Mesendoderm (in vitro differentiated cells): ENCODE measurements at regions not wholly inside any gene's neighbourhood (a gene's known extent, or its start where the extent isn't known, plus 50 kb on each side); places are given as distances from the start of the nearest gene placed in this dataset.

Experiments used
- DNase-seq: peaks from one replicate; pipeline ENCODE4 v3.0.0; 2013
- H2AK5ac ChIP-seq: 2 replicates; pipeline ENCODE4 v1.6.1; 2013; ENCODE audit warnings: low read length, inconsistent platforms
- H2BK120ac ChIP-seq: 2 replicates; pipeline ENCODE4 v1.6.1; 2013; ENCODE audit warnings: low read depth, mild to moderate bottlenecking, low read length, moderate library complexity, mixed read lengths
- H2BK15ac ChIP-seq: replicated peaks from 2 replicates; pipeline ENCODE4 v1.6.1; 2013; ENCODE audit warnings: low read depth, mild to moderate bottlenecking, moderate library complexity
- H2BK5ac ChIP-seq: 2 replicates; pipeline ENCODE4 v1.6.1; 2013; ENCODE audit warnings: low read length, inconsistent platforms
- H3K18ac ChIP-seq: 2 replicates; pipeline ENCODE4 v1.6.1; 2013; ENCODE audit warnings: mild to moderate bottlenecking, low read length, mixed read lengths
- H3K23ac ChIP-seq: one replicate; pipeline ENCODE4 v1.6.1; 2013; ENCODE audit warnings: low read length
- H3K27ac ChIP-seq: 2 replicates; pipeline ENCODE4 v1.5.1; 2013; ENCODE audit warnings: low read depth, mild to moderate bottlenecking, inconsistent platforms, low read length, moderate library complexity
- H3K27me3 ChIP-seq: 2 replicates; pipeline ENCODE4 v1.6.1; 2013; ENCODE audit warnings: low read length, control low read depth, mild to moderate bottlenecking, inconsistent platforms; ENCODE audit not compliant: insufficient read depth, poor library complexity
- H3K36me3 ChIP-seq: 2 replicates; pipeline ENCODE4 v1.6.1; 2013; ENCODE audit warnings: low read length, inconsistent platforms; ENCODE audit not compliant: control insufficient read depth, insufficient read depth
- H3K4ac ChIP-seq: one replicate; pipeline ENCODE4 v1.6.1; 2013; ENCODE audit warnings: low read depth, mild to moderate bottlenecking, low read length, moderate library complexity
- H3K4me1 ChIP-seq: 2 replicates; pipeline ENCODE4 v1.6.1; 2013; ENCODE audit warnings: low read depth, low read length, inconsistent platforms; ENCODE audit not compliant: control insufficient read depth
- H3K4me2 ChIP-seq: 2 replicates; pipeline ENCODE4 v1.6.1; 2013; ENCODE audit warnings: low read length
- H3K4me3 ChIP-seq: 2 replicates; pipeline ENCODE4 v1.5.1; 2013; ENCODE audit warnings: mild to moderate bottlenecking, low read length
- H3K56ac ChIP-seq: one replicate; pipeline ENCODE4 v1.6.1; 2013; ENCODE audit warnings: low read length
- H3K79me1 ChIP-seq: 2 replicates; pipeline ENCODE4 v1.6.1; 2013; ENCODE audit warnings: low read length, inconsistent platforms
- H3K79me2 ChIP-seq: 2 replicates; pipeline ENCODE4 v1.6.1; 2013; ENCODE audit warnings: mild to moderate bottlenecking, low read length; ENCODE audit not compliant: control insufficient read depth, insufficient read depth
- H3K9ac ChIP-seq: 2 replicates; pipeline ENCODE4 v1.6.1; 2013; ENCODE audit warnings: low read length, inconsistent platforms
- H4K5ac ChIP-seq: one replicate; pipeline ENCODE4 v1.6.1; 2013; ENCODE audit warnings: low read length
- H4K8ac ChIP-seq: one replicate; pipeline ENCODE4 v1.6.1; 2013; ENCODE audit warnings: low read depth, mild to moderate bottlenecking, control low read depth, low read length, moderate library complexity
- WGBS: extraction: QIAGEN DNeasy Blood & Tissue Kit; methylation state at CpG from one replicate; pipeline ENCODE4 v1.1.7; 2013; ENCODE audit warnings: low lambda C conversion rate, missing lambda C conversion rate; ENCODE audit not compliant: insufficient coverage; ENCODE audit errors: extremely low coverage; 5-methylcytosine and 5-hydroxymethylcytosine counted together

- no peak overlapping the region for H4K8ac ChIP-seq
- H3K4me1 ChIP-seq, result no peaks in the 10 kb centered on the region
Observed at GRCh38 chr13:90532861-90533492, 814.5 kb upstream of the MIR17HG start.

DNA sequence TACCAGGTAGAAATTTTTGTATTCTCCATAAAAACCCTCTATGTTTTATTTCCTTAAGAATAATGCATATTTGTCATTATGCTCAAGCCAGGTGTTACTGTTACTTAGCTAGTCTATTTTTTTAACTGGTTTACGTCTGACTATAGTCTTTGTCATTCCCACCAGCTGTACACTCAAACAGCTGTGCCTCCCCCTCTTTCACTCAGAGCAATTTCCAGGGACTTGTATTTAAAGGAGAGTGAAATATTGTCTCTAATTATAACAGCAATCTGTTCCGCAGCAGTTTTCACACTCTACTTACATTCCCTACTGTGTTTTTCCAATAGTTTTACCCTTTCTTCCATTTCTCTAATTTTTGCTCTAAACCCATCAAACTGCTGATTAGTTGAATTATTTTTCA, 813.6 kb upstream of the MIR17HG start:
- Histone ChIP-seq H3K36me3 (no peaks in the 10 kb centered on the region), H3K23ac (no peak overlapping the region), H3K79me1 (no peaks in the 10 kb centered on the region), H3K79me2 (no peaks in the 10 kb centered on the region), H3K18ac (no peak overlapping the region), H3K9ac (no peak overlapping the region), H2AK5ac (no peak overlapping the region), H4K8ac (no peak overlapping the region), H3K27ac (no peak overlapping the region), H3K4ac (no peak overlapping the region), H3K4me1 (no peaks in the 10 kb centered on the region), H3K56ac (no peak overlapping the region), H2BK5ac (no peak overlapping the region), H4K5ac (no peak overlapping the region), H3K4me2 (no peak overlapping the region), H3K4me3 (no peak overlapping the region), H2BK120ac (no peak overlapping the region), H2BK15ac (no peak overlapping the region), H3K27me3 (no peaks in the 10 kb centered on the region)
- WGBS, result no CpG with 5 or more reads among the region's 2 CpGs
- DNase-seq, result no peak

More at GRCh38 chr13:90532861-90533492, 814.5 kb upstream of the MIR17HG start:
- H3K79me2 ChIP-seq, result no peaks in the 10 kb centered on the region
- no peaks in the 10 kb centered on the region for H3K79me1 ChIP-seq
- no peaks in the 10 kb centered on the region for H3K36me3 ChIP-seq
- H3K4me3 ChIP-seq, result no peak overlapping the region
- no peak for DNase-seq
- H3K18ac ChIP-seq, result no peak overlapping the region
- H3K27me3 ChIP-seq, result no peaks in the 10 kb centered on the region
- no peak overlapping the region for H2BK5ac ChIP-seq
- no CpG with 5 or more reads among the region's 2 CpGs for WGBS
- no peak overlapping the region for H2BK15ac ChIP-seq
- no peak overlapping the region for H3K4ac ChIP-seq
- no peak overlapping the region for H3K27ac ChIP-seq
- no peak overlapping the region for H4K5ac ChIP-seq
- no peak overlapping the region for H3K9ac ChIP-seq
- H3K56ac ChIP-seq, result no peak overlapping the region
- H3K4me2 ChIP-seq, result no peak overlapping the region
- H3K23ac ChIP-seq, result no peak overlapping the region
- H2AK5ac ChIP-seq, result no peak overlapping the region
- H2BK120ac ChIP-seq, result no peak overlapping the region

DNA sequence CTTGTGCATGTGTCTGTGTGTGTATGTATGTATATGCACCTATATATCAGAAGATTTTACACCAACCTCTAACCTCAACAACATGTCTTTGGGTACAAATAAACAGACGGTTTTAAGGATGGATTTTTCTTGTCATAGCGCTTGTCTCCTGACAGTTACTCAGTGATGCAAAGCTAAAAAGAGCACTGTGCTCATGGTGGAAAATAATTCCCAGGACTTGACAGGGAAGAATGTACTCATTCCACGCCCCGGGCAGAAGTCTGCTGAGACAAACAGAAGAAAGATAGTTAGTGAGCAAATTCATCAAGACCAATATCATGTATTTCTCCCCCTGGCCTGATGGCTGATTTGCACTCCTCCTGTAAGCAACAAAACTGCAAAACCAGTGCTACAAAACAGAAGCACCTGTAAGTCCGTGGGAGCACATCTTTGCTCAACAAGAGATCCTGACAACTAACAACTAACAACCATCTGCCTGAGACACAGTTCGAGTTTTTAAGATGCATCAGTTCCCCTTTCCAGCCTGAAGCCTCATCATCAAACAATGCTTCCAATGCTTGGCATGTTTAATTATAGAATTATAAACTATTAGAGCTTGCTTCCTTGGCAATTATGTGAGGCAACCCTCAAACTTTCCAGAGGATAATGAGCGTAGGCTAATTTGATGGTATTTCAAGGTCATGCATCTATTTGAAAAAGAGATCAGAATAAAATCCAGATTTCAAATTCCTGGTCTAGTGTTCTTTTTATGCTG, 812.7 kb upstream of the MIR17HG start:
- DNase-seq, result no peak
- no peaks in the 10 kb centered on the region for H3K79me2 ChIP-seq
- no peak overlapping the region for H4K5ac ChIP-seq
- no peak overlapping the region for H4K8ac ChIP-seq
- no peaks in the 10 kb centered on the region for H3K36me3 ChIP-seq
- no CpG with 5 or more reads among the region's 7 CpGs for WGBS
- H3K79me1 ChIP-seq, result no peaks in the 10 kb centered on the region
- H2AK5ac ChIP-seq, result no peak overlapping the region
- H3K23ac ChIP-seq, result no peak overlapping the region
- no peak overlapping the region for H3K56ac ChIP-seq
- H3K4me2 ChIP-seq, result no peak overlapping the region
- no peak overlapping the region for H3K9ac ChIP-seq
- no peak overlapping the region for H3K4ac ChIP-seq
- H2BK5ac ChIP-seq, result no peak overlapping the region
- H3K18ac ChIP-seq, result no peak overlapping the region
- no peaks in the 10 kb centered on the region for H3K27me3 ChIP-seq
- H3K27ac ChIP-seq, result no peak overlapping the region
- H3K4me1 ChIP-seq, result no peaks in the 10 kb centered on the region
- no peak overlapping the region for H2BK120ac ChIP-seq
- H3K4me3 ChIP-seq, result no peak overlapping the region
- H2BK15ac ChIP-seq, result no peak overlapping the region

- H2AK5ac ChIP-seq, result no peak overlapping the region
- whole genome bisulfite sequencing, result no CpG with 5 or more reads among the region's 2 CpGs
Observed at GRCh38 chr13:90535421-90535820, 812.1 kb upstream of the MIR17HG start.

GRCh38 chr13:90538063-90538462, 809.4 kb upstream of the MIR17HG start:
- no CpG with 5 or more reads among the region's 2 CpGs for WGBS
- Histone ChIP-seq H3K56ac (no peak overlapping the region), H3K18ac (no peak overlapping the region)

More at GRCh38 chr13:90535421-90535820, 812.1 kb upstream of the MIR17HG start:
- no peak overlapping the region for H3K18ac ChIP-seq
- no peak overlapping the region for H2BK5ac ChIP-seq
- H4K8ac ChIP-seq, result no peak overlapping the region
- H3K27me3 ChIP-seq, result no peaks in the 10 kb centered on the region
- no peak overlapping the region for H2BK15ac ChIP-seq
- H3K27ac ChIP-seq, result no peak overlapping the region
- no peak overlapping the region for H3K23ac ChIP-seq
- H3K4me3 ChIP-seq, result no peak overlapping the region
- no peak overlapping the region for H2BK120ac ChIP-seq
- H3K79me1 ChIP-seq, result no peaks in the 10 kb centered on the region
- DNase-seq, result no peak
- H4K5ac ChIP-seq, result no peak overlapping the region
- H3K4me1 ChIP-seq, result no peaks in the 10 kb centered on the region
- no peaks in the 10 kb centered on the region for H3K79me2 ChIP-seq
- H3K4me2 ChIP-seq, result no peak overlapping the region
- no peak overlapping the region for H3K9ac ChIP-seq
- no peaks in the 10 kb centered on the region for H3K36me3 ChIP-seq
- H3K56ac ChIP-seq, result no peak overlapping the region
- H3K4ac ChIP-seq, result no peak overlapping the region

More at GRCh38 chr13:90538063-90538462, 809.4 kb upstream of the MIR17HG start:
- no peaks in the 10 kb centered on the region for H3K79me2 ChIP-seq
- H2BK120ac ChIP-seq, result no peak overlapping the region
- no peak overlapping the region for H3K9ac ChIP-seq
- H2AK5ac ChIP-seq, result no peak overlapping the region
- no peak for DNase-seq
- no peak overlapping the region for H3K4ac ChIP-seq
- no peak overlapping the region for H2BK15ac ChIP-seq
- H4K5ac ChIP-seq, result no peak overlapping the region
- no peaks in the 10 kb centered on the region for H3K4me1 ChIP-seq
- H3K27ac ChIP-seq, result no peak overlapping the region
- H3K4me2 ChIP-seq, result no peak overlapping the region
- no peaks in the 10 kb centered on the region for H3K79me1 ChIP-seq
- H2BK5ac ChIP-seq, result no peak overlapping the region
- H4K8ac ChIP-seq, result no peak overlapping the region
- H3K27me3 ChIP-seq, result no peaks in the 10 kb centered on the region
- H3K4me3 ChIP-seq, result no peak overlapping the region
- H3K23ac ChIP-seq, result no peak overlapping the region
- H3K36me3 ChIP-seq, result no peaks in the 10 kb centered on the region
